Fibroblast of pulmonary artery (primary cell): ENCODE measurements at regions not wholly inside any gene's neighbourhood (a gene's known extent, or its start where the extent isn't known, plus 50 kb on each side); places are given as distances from the start of the nearest gene placed in this dataset.

ENCODE experiments used
- DNase-seq: peaks from one replicate; pipeline ENCODE4 v3.0.0-alpha.2; 2010; ENCODE audit warnings: low read depth
- H3K4me3 ChIP-seq: replicated peaks from 2 replicates; pipeline ENCODE4 v1.5.1; 2011; ENCODE audit warnings: low read depth, mild to moderate bottlenecking, control low read depth, low read length, moderate library complexity
- TF ChIP-seq, protein P1 (sequence below): IDR thresholded peaks from 2 replicates; pipeline ENCODE4 v1.5.1; 2011; ENCODE audit warnings: mild to moderate bottlenecking, control low read depth, low read length, inconsistent platforms; ENCODE audit errors: missing control alignments

DNA sequence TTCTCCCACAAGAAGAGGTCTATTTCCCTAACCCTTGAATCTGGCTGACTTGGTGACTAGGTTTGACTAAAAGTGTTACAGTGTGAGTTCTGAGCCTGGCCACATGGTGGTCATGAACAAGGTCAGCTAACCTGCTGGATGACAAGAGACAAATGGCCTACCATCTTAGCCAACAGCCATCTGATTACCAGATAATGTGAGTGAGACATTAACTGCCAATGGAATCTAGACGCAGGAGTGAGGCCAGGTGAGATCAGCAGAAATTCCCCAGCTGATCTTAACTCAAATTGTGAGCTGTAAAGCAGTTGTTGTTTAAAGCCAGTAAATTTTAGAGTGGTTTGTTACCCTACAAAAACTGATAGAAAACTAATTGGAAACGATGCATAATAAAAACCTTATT is 320.0 kb downstream of the BRINP2 start:
- no peak overlapping the region for H3K4me3 ChIP-seq
- TF ChIP-seq, protein P1, sequence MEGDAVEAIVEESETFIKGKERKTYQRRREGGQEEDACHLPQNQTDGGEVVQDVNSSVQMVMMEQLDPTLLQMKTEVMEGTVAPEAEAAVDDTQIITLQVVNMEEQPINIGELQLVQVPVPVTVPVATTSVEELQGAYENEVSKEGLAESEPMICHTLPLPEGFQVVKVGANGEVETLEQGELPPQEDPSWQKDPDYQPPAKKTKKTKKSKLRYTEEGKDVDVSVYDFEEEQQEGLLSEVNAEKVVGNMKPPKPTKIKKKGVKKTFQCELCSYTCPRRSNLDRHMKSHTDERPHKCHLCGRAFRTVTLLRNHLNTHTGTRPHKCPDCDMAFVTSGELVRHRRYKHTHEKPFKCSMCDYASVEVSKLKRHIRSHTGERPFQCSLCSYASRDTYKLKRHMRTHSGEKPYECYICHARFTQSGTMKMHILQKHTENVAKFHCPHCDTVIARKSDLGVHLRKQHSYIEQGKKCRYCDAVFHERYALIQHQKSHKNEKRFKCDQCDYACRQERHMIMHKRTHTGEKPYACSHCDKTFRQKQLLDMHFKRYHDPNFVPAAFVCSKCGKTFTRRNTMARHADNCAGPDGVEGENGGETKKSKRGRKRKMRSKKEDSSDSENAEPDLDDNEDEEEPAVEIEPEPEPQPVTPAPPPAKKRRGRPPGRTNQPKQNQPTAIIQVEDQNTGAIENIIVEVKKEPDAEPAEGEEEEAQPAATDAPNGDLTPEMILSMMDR: no peak
- no peak for DNase-seq

DNA sequence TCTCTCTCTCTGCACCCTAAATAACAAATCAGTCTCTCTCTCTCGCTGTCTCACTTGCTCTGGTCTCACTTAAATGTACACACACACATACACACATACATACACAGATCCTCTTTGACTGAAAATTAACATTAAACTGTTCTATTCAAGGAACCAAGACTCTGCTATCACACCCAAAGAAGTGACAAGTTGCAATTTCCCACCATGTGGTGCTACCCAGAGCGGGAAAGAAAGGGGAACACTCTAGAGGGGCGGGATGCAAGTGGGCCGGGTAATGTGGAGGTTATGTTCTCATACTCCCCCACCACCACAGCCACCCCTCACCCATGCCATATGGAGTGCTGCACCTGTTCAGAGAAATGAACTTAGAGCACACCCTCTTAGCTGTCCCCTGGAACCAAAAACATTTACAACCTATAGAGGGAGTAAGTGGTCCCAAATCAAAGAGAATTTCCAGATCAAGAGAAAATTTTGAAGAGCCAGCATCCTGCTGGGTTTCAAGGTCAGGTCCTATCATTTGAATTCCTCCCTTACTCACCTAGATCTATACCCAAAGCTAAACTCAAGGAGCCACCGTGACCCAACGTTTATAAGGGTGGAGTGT is 319.4 kb downstream of the BRINP2 start:
- no peak for DNase-seq
- no peak overlapping the region for H3K4me3 ChIP-seq
- TF ChIP-seq, protein P1: no peak

DNA sequence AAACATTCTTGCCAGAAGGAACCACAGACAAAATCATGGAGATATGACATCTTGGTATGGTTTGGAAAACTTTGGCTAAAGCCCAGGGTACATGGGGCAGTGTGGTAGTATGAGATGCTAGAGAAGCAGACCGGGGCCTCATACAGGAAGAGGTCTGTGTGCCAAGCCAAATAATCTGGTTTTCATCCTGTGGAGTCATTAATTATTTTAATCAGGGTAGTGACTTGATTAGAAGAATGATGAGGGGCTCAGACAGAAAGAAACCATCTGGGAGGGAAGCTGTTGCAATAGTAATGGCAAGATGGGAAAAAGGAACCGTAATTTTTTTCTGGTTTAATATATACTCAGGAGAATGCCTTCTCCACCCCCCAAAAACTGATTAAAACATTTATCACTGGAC is 318.0 kb downstream of the BRINP2 start:
- TF ChIP-seq, protein P1: no peak
- no peak for DNase-seq
- H3K4me3 ChIP-seq: no peak overlapping the region

DNA sequence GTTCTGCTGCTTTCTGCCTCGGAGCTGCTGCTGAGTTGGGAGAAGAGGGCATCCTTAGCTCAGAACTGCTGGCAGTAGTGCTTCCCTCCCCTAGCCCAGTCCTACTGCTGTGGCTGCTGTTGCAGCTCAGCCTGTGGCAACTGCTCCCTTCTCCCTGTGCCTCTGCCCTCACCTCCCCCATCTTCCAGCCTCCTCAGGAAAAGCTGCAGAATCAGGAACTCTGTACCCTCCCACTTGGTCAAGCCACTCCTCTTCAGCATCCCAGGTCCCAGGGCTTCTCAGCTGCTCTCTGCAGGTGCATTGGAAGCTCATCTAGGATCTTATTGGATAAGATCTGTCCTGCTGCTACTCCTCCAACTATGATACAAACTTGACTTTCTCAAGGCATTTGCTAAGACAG is 316.7 kb downstream of the BRINP2 start:
- TF ChIP-seq, protein P1: no peak
- no peak overlapping the region for H3K4me3 ChIP-seq
- DNase-seq: no peak

DNA sequence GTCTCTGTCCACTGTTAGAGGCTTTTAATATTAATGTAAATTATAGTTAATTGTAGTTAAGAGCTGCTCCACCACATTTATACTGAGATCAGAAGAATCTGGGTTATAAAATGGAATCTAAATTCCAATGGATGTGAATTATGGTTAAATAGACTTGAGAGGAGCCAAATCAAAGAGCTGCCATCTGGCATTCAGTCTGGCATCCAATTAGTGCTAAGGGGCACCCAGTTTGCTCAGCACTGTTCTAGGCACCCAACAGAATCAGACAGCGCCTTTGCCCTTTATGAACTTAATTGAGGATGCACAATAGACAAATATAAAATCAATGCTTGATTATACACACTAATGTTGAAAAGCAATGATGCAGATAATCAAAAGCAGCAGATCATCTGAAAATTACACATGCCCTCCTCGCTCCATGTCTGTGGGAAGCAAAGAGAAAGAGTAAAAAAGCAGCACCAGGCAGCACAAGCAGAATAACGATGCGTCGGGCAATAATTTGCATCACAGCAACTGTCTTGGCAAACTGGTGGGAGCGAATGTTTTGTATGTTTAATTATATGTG is 310.1 kb downstream of the BRINP2 start:
- TF ChIP-seq, protein P1: no peak
- H3K4me3 ChIP-seq: no peak overlapping the region
- DNase-seq: no peak

DNA sequence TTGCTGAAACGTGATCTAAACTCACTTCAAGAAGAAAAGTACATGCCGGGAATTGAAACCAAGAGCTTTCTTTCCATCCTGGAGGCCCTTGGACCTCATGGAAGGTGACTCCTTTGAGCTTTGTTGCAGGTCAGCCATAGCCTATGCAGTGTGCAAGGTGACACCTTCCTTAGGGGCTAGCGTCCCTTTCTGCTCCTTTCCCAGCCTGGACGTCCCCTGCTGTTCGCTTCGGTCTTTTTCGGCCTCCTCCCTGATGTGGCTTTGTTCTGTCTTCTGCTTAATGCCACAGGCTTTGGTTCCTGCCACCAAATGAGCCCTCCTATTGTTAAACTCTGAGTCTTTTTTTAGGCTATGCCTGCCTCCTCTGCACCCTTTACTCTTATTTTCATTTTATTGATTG is 308.8 kb downstream of the BRINP2 start:
- TF ChIP-seq, protein P1: no peak
- no peak for DNase-seq
- no peak overlapping the region for H3K4me3 ChIP-seq

DNA sequence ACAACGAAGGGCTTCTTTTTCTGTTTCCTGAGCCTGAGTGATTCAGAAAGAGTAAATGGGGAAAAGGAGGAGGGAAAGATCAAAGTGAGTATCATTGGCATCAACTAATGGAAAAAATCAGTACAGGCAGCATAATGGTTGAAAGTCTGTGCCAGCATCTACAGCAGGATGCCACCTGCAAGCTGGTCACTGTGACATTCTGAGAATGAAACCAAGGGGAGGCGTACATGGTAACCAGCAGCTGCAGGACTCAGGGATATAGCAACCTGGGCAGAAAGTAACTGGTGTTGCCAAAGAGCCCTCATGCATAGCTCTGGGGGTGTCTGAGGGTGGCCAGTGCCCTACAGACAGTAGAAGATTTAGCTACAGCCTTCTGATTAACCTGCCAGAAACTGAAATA is 305.9 kb downstream of the BRINP2 start:
- TF ChIP-seq, protein P1: no peak
- no peak for DNase-seq
- no peak overlapping the region for H3K4me3 ChIP-seq
